B cell (primary cell): ENCODE measurements at regions not wholly inside any gene's neighbourhood (a gene's known extent, or its start where the extent isn't known, plus 50 kb on each side); places are given as distances from the start of the nearest gene placed in this dataset.

ENCODE experiments used
- ATAC-seq: fragments of 200-7000 bp; cut with Tn5 transposase; one replicate; pipeline ENCODE4 v1.10.0; 2021; ENCODE audit warnings: low read depth, mild to moderate bottlenecking, moderate number of reproducible peaks, moderate library complexity
- CTCF ChIA-PET: fragments of 350-600 bp; sonication (Branson Sonifier 250); formaldehyde crosslinking; loops from one replicate; lab custom pipeline; 2021; ENCODE audit warnings: antibody characterized with exemption, inconsistent platforms; lab: Charles Lee
- POLR2A ChIA-PET: fragments of 350-600 bp; sonication (Branson Sonifier 250); formaldehyde crosslinking; loops from one replicate; lab custom pipeline; 2021; ENCODE audit warnings: antibody characterized with exemption; lab: Charles Lee
- DNase-seq: peaks from one replicate; pipeline ENCODE4 v3.0.0; 2013
- H2AFZ ChIP-seq: 2 replicates; pipeline ENCODE4 v1.6.1; 2012; ENCODE audit warnings: mild to moderate bottlenecking, low read depth, low read length; ENCODE audit not compliant: insufficient read depth, poor library complexity, severe bottlenecking
- H3K27ac ChIP-seq, 2 donors: 1 replicate in 1 of 2; 2 replicates in 1 of 2; pipeline ENCODE4 v1.5.1; 2012 to 2013; ENCODE audit warnings: low read length in 2 of 2, mild to moderate bottlenecking in 2 of 2, moderate library complexity in 1 of 2
- H3K27me3 ChIP-seq, 4 experiments: fragments of 200-600 bp in 1 of 4; sonication (generic) in 1 of 4; replicated peaks in 1 of 4; 1 replicate in 2 of 4; 2 replicates in 2 of 4; pipeline versions ENCODE4 v1.6.1 to v1.7.0; 2013 to 2016; ENCODE audit warnings: low read length in 3 of 4, mild to moderate bottlenecking in 2 of 4, mixed read lengths in 1 of 4, moderate library complexity in 1 of 4; ENCODE audit not compliant: insufficient read depth in 4 of 4, control insufficient read depth in 3 of 4; ENCODE audit errors: control extremely low read depth in 1 of 4
- H3K36me3 ChIP-seq, 2 experiments: replicated peaks in 1 of 2; 1 replicate in 1 of 2; 2 replicates in 1 of 2; pipeline versions ENCODE4 v1.6.1 to v1.7.1; 2013; ENCODE audit warnings: low read length in 1 of 2; ENCODE audit not compliant: insufficient read depth in 2 of 2, control insufficient read depth in 1 of 2; ENCODE audit errors: control extremely low read depth in 1 of 2, extremely low read depth in 1 of 2
- H3K4me1 ChIP-seq, 2 donors: fragments of 200-600 bp in 1 of 2; sonication (generic) in 1 of 2; 1 replicate in 1 of 2; 2 replicates in 1 of 2; pipeline versions ENCODE4 v1.5.1 to v1.6.1; 2013 to 2017; ENCODE audit warnings: low read length in 2 of 2; ENCODE audit not compliant: control insufficient read depth in 2 of 2, insufficient read depth in 2 of 2
- H3K4me2 ChIP-seq: replicated peaks from 2 replicates; pipeline ENCODE3; 2012; ENCODE audit warnings: mild to moderate bottlenecking, low read depth, low read length; ENCODE audit not compliant: poor library complexity, severe bottlenecking
- H3K4me3 ChIP-seq, 5 experiments: fragments of 200-600 bp in 1 of 5; sonication (generic) in 1 of 5; 1 replicate in 3 of 5; 2 replicates in 2 of 5; pipeline versions ENCODE4 v1.5.1 to v1.7.0; 2011 to 2016; ENCODE audit warnings: low read length in 4 of 5, mild to moderate bottlenecking in 4 of 5, low read depth in 2 of 5, control low read depth in 1 of 5, moderate library complexity in 1 of 5; ENCODE audit not compliant: insufficient read depth in 1 of 5; ENCODE audit errors: control extremely low read depth in 1 of 5, extremely low read depth in 1 of 5
- H3K79me2 ChIP-seq: fragments of 200-600 bp; sonication (generic); one replicate; pipeline ENCODE4 v1.6.0; 2016; ENCODE audit warnings: low read length; ENCODE audit not compliant: control insufficient read depth, insufficient read depth
- H3K9ac ChIP-seq: fragments of 200-600 bp; sonication (generic); 2 replicates; pipeline ENCODE4 v1.6.1; 2017; ENCODE audit warnings: mild to moderate bottlenecking, low read length, moderate library complexity
- H3K9me3 ChIP-seq, 3 donors: one replicate each; pipeline versions ENCODE4 v1.6.1 to v1.7.1; 2013; ENCODE audit warnings: low read length in 2 of 3; ENCODE audit not compliant: control insufficient read depth in 2 of 3, insufficient read depth in 1 of 3; ENCODE audit errors: control extremely low read depth in 1 of 3
- H4K20me1 ChIP-seq: 2 replicates; pipeline ENCODE4 v1.6.0; 2012; ENCODE audit warnings: mild to moderate bottlenecking, low read length; ENCODE audit not compliant: insufficient read depth, control insufficient read depth, poor library complexity, severe bottlenecking
- H3K27ac Mint-ChIP-seq: one replicate; pipeline ENCODE4 v1.8.0; 2021; ENCODE audit warnings: mixed read lengths
- H3K27me3 Mint-ChIP-seq: one replicate; pipeline ENCODE4 v1.8.0; 2021; ENCODE audit warnings: mixed read lengths
- H3K4me1 Mint-ChIP-seq: one replicate; pipeline ENCODE4 v1.8.0; 2021; ENCODE audit warnings: mixed read lengths
- H3K4me3 Mint-ChIP-seq: one replicate; pipeline ENCODE4 v1.8.0; 2021; ENCODE audit warnings: mixed read lengths
- H3K9me3 Mint-ChIP-seq: one replicate; pipeline ENCODE4 v1.8.0; 2022; ENCODE audit warnings: mixed read lengths; ENCODE audit not compliant: insufficient read depth
- EZH2 ChIP-seq: IDR thresholded peaks from 2 replicates; pipeline ENCODE4 v1.6.1; 2012; ENCODE audit warnings: borderline replicate concordance, low read depth, mild to moderate bottlenecking, moderate library complexity, low read length; ENCODE audit not compliant: insufficient read depth, poor library complexity, severe bottlenecking
- WGBS: methylation state at CpG from one replicate; pipeline ENCODE4 v1.1.5; 2013; ENCODE audit warnings: missing lambda C conversion rate; ENCODE audit not compliant: insufficient coverage; 5-methylcytosine and 5-hydroxymethylcytosine counted together
- intact Hi-C: fragments of 100-400 bp; cut with micrococcal nuclease; formaldehyde crosslinking; loops from one replicate; pipeline ENCODE4 v1.10.0; 2022
- TF ChIP-seq, protein P1 (sequence below): fragments of 200-600 bp; IDR thresholded peaks from one replicate; pipeline ENCODE4 v1.8.0; 2022; ENCODE audit warnings: antibody characterized with exemption, mild to moderate bottlenecking

DNA sequence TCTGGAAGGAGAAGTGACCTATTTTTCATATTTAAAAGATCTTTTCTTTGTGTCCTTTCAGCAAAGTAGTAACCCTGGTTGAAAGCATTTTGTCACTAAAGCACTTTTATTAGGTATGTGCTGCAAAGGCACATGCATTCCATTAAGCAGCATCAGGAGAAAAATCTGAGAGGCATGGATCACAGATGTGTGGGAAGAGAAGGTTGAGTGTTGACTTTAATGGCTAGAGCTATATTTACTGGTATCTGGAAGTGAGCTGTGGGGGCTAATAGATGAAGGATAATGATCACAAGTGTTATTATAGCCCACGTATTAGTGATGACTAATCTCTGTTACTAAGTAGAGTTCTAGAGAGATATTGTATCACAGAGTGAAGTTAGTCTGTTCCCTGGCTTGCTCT lies 1520.7 kb downstream of the ARAP2 start:
- POLR2A ChIA-PET, result no interaction called here
- TF ChIP-seq EZH2, result no peak
- TF ChIP-seq, protein P1, sequence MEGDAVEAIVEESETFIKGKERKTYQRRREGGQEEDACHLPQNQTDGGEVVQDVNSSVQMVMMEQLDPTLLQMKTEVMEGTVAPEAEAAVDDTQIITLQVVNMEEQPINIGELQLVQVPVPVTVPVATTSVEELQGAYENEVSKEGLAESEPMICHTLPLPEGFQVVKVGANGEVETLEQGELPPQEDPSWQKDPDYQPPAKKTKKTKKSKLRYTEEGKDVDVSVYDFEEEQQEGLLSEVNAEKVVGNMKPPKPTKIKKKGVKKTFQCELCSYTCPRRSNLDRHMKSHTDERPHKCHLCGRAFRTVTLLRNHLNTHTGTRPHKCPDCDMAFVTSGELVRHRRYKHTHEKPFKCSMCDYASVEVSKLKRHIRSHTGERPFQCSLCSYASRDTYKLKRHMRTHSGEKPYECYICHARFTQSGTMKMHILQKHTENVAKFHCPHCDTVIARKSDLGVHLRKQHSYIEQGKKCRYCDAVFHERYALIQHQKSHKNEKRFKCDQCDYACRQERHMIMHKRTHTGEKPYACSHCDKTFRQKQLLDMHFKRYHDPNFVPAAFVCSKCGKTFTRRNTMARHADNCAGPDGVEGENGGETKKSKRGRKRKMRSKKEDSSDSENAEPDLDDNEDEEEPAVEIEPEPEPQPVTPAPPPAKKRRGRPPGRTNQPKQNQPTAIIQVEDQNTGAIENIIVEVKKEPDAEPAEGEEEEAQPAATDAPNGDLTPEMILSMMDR, result no peak
- H3K27me3 ChIP-seq, result no peaks in the 10 kb centered on the region
- no peaks in the 10 kb centered on the region for H3K4me1 ChIP-seq
- Mint-ChIP-seq H3K9me3 (no peaks in the 10 kb centered on the region), H3K4me1 (no peaks in the 10 kb centered on the region), H3K27ac (no peak overlapping the region), H3K4me3 (no peak overlapping the region), H3K27me3 (no peaks in the 10 kb centered on the region)
- intact Hi-C loops, result no loop called here
- H2AFZ ChIP-seq, result no peak overlapping the region
- no peaks in the 10 kb centered on the region for H3K9me3 ChIP-seq
- ATAC-seq (no peak), DNase-seq (no peak)
- CTCF ChIA-PET, result no interaction called here
- no peak overlapping the region for H3K27ac ChIP-seq
- no peak overlapping the region for H3K9ac ChIP-seq
- no peak overlapping the region for H3K4me3 ChIP-seq
- H3K79me2 ChIP-seq, result no peaks in the 10 kb centered on the region
- WGBS, result no CpG with 5 or more reads among the region's 1 CpG
- H3K4me2 ChIP-seq, result no peak overlapping the region
- no peaks in the 10 kb centered on the region for H3K36me3 ChIP-seq
- no peaks in the 10 kb centered on the region for H4K20me1 ChIP-seq

DNA sequence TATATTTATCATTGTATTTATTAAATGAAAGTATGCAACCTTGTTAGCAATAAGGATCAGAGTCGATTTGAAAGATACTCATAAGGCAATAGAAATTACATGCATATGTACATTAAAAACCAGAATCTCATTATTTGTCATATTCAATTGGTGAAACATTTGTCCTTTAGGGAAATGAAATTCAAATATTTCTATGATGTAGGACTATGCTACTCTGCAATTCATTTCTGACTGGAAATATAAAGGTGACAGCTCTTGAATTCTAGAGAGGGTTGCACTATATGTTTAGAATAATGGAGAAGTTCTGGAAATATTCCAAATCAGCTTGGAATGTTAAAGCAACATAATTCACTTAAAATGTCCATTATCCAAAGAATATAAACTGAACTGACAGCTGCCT lies 1519.8 kb downstream of the ARAP2 start:
- no peaks in the 10 kb centered on the region for H4K20me1 ChIP-seq
- intact Hi-C loops, result no loop called here
- ATAC-seq, result no peak
- Mint-ChIP-seq H3K27me3 (no peaks in the 10 kb centered on the region), H3K9me3 (no peaks in the 10 kb centered on the region), H3K4me1 (no peaks in the 10 kb centered on the region), H3K4me3 (no peak overlapping the region), H3K27ac (no peak overlapping the region)
- TF ChIP-seq, protein P1, result no peak
- no peak for TF ChIP-seq EZH2
- H3K27me3 ChIP-seq, result no peaks in the 10 kb centered on the region
- H3K79me2 ChIP-seq, result no peaks in the 10 kb centered on the region
- no peak for DNase-seq
- H3K36me3 ChIP-seq, result no peaks in the 10 kb centered on the region
- H3K4me1 ChIP-seq, result no peaks in the 10 kb centered on the region
- no peak overlapping the region for H2AFZ ChIP-seq
- no peak overlapping the region for H3K9ac ChIP-seq
- H3K4me2 ChIP-seq, result no peak overlapping the region
- H3K4me3 ChIP-seq, result no peak overlapping the region
- ChIA-PET CTCF (no interaction called here), POLR2A (no interaction called here)
- WGBS, result no CpG with 5 or more reads among the region's 1 CpG
- H3K9me3 ChIP-seq, result no peaks in the 10 kb centered on the region
- no peak overlapping the region for H3K27ac ChIP-seq
